PC-3 (cell line): ENCODE measurements at regions not wholly inside any gene's neighbourhood (a gene's known extent, or its start where the extent isn't known, plus 50 kb on each side); places are given as distances from the start of the nearest gene placed in this dataset.

Source experiments
- ATAC-seq: fragments of 200-7000 bp; cut with Tn5 transposase; 2 replicates; pipeline ENCODE4 v1.9.1; 2020; ENCODE audit warnings: mild to moderate bottlenecking, moderate library complexity
- BruUV-seq: library from RNA; stranded (reverse); fragments of 400-500 nt; replicated peaks from 2 replicates; lab custom pipeline; 2021; lab: Mats Ljungman, UMichigan
- CTCF ChIA-PET: fragments of 300-600 bp; sonication (Branson Sonifier 250); formaldehyde crosslinking; loops from one replicate; lab custom pipeline; 2022; ENCODE audit warnings: antibody characterized with exemption; lab: Charles Lee
- POLR2A ChIA-PET: fragments of 300-600 bp; sonication (Branson Sonifier 250); formaldehyde crosslinking; loops from one replicate; lab custom pipeline; 2022; ENCODE audit warnings: antibody characterized with exemption; ENCODE audit not compliant: unreplicated experiment; lab: Charles Lee
- DNase-seq: peaks from one replicate; pipeline ENCODE4 v3.0.0-alpha.2; 2015
- H2AFZ ChIP-seq: fragments of 300-600 bp; sonication (generic); 2 replicates; pipeline ENCODE4 v1.6.0; 2016; ENCODE audit warnings: antibody characterized with exemption, low read length
- H3F3A ChIP-seq: fragments of 300-600 bp; sonication (generic); one replicate; pipeline ENCODE4 v1.6.0; 2017; ENCODE audit warnings: antibody characterized with exemption, low read length, control low read depth, mild to moderate bottlenecking; ENCODE audit not compliant: unreplicated experiment
- H3K27ac ChIP-seq: fragments of 300-600 bp; sonication (generic); 2 replicates; pipeline ENCODE4 v1.5.1; 2016; ENCODE audit warnings: mild to moderate bottlenecking, low read length
- H3K27me3 ChIP-seq: fragments of 300-600 bp; sonication (generic); 2 replicates; pipeline ENCODE4 v1.6.1; 2016; ENCODE audit warnings: low read length, mixed read lengths
- H3K36me3 ChIP-seq: fragments of 300-600 bp; sonication (generic); 2 replicates; pipeline ENCODE4 v1.6.1; 2016; ENCODE audit warnings: low read depth, mixed run types, low read length, mixed read lengths
- H3K4me1 ChIP-seq: fragments of 300-600 bp; sonication (generic); 2 replicates; pipeline ENCODE4 v1.5.1; 2016; ENCODE audit warnings: low read length; ENCODE audit not compliant: insufficient read depth
- H3K4me2 ChIP-seq: fragments of 300-600 bp; sonication (generic); 2 replicates; pipeline ENCODE4 v1.6.0; 2016; ENCODE audit warnings: low read length
- H3K4me3 ChIP-seq: fragments of 300-600 bp; sonication (generic); 2 replicates; pipeline ENCODE4 v1.5.1; 2016; ENCODE audit warnings: mild to moderate bottlenecking, low read length, mixed read lengths
- H3K79me2 ChIP-seq: fragments of 300-600 bp; sonication (generic); 2 replicates; pipeline ENCODE4 v1.6.1; 2017; ENCODE audit warnings: low read length, mixed read lengths
- H3K9ac ChIP-seq: fragments of 300-600 bp; sonication (generic); 2 replicates; pipeline ENCODE4 v1.6.0; 2016; ENCODE audit warnings: mild to moderate bottlenecking, low read length
- H3K9me2 ChIP-seq: fragments of 300-600 bp; sonication (generic); replicated peaks from 2 replicates; pipeline ENCODE4 v1.6.1; 2016; ENCODE audit warnings: mixed run types, low read length, mixed read lengths
- H3K9me3 ChIP-seq: fragments of 300-600 bp; sonication (generic); 2 replicates; pipeline ENCODE4 v1.6.1; 2016; ENCODE audit warnings: low read length, mixed read lengths
- H4K20me1 ChIP-seq: fragments of 300-600 bp; sonication (generic); 2 replicates; pipeline ENCODE4 v1.6.1; 2016; ENCODE audit warnings: low read length, mixed read lengths
- EZH2 ChIP-seq: fragments of 300-600 bp; sonication (generic); IDR thresholded peaks from one replicate; pipeline ENCODE4 v1.6.1; 2017; ENCODE audit warnings: antibody characterized with exemption, mild to moderate bottlenecking, low read length; ENCODE audit not compliant: unreplicated experiment
- EZH2phosphoT487 ChIP-seq: fragments of 300-600 bp; sonication (generic); IDR thresholded peaks from 2 replicates; pipeline ENCODE4 v1.6.1; 2018; ENCODE audit warnings: mild to moderate bottlenecking, antibody characterized with exemption, low read length, borderline replicate concordance
- intact Hi-C: fragments of 100-400 bp; cut with micrococcal nuclease; formaldehyde crosslinking; loops from 2 replicates; pipeline ENCODE4 v1.9.0; 2023
- TF ChIP-seq, protein P1 (sequence below): fragments of 300-600 bp; sonication (generic); conservative IDR thresholded peaks from 2 replicates; pipeline ENCODE4 v1.5.1; 2017; ENCODE audit warnings: antibody characterized with exemption, low read depth, mild to moderate bottlenecking, low read length

DNA sequence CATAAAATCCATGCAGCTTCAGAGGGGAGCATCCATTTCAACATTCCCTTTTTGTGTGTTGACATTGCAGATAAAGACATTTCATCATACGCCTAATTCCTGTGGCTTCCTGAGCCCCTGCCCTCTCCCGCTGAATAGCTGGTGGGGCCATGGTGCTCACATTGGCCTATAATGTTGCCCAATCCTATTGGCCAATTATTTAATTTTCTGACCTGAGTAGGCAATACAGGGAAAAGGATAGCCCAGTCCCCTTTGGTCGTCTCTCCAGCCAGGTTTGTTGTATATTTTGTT, 163.8 kb upstream of the MYCN start:
- Histone ChIP-seq H3K9me2 (no peaks in the 10 kb centered on the region), H3K27ac (no peak overlapping the region), H3K9ac (no peak overlapping the region), H4K20me1 (no peaks in the 10 kb centered on the region), H3K4me3 (no peak overlapping the region), H3K36me3 (no peaks in the 10 kb centered on the region), H2AFZ (no peak overlapping the region), H3K4me2 (no peak overlapping the region), H3K79me2 (no peaks in the 10 kb centered on the region), H3K27me3 (no peaks in the 10 kb centered on the region; the same call in 1 of the 2 replicates), H3K9me3 (no peaks in the 10 kb centered on the region), H3K4me1 (peaks cover 2% of the 10 kb centered on the region), H3F3A (no peaks in the 10 kb centered on the region)
- CTCF ChIA-PET: no interaction called here
- BruUV-seq: no TSS peak
- no peak for ATAC-seq
- POLR2A ChIA-PET: no interaction called here
- DNase-seq: no peak
- TF ChIP-seq EZH2: no peak
- TF ChIP-seq, protein P1, sequence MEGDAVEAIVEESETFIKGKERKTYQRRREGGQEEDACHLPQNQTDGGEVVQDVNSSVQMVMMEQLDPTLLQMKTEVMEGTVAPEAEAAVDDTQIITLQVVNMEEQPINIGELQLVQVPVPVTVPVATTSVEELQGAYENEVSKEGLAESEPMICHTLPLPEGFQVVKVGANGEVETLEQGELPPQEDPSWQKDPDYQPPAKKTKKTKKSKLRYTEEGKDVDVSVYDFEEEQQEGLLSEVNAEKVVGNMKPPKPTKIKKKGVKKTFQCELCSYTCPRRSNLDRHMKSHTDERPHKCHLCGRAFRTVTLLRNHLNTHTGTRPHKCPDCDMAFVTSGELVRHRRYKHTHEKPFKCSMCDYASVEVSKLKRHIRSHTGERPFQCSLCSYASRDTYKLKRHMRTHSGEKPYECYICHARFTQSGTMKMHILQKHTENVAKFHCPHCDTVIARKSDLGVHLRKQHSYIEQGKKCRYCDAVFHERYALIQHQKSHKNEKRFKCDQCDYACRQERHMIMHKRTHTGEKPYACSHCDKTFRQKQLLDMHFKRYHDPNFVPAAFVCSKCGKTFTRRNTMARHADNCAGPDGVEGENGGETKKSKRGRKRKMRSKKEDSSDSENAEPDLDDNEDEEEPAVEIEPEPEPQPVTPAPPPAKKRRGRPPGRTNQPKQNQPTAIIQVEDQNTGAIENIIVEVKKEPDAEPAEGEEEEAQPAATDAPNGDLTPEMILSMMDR: no peak
- intact Hi-C loops: no loop called here

DNA sequence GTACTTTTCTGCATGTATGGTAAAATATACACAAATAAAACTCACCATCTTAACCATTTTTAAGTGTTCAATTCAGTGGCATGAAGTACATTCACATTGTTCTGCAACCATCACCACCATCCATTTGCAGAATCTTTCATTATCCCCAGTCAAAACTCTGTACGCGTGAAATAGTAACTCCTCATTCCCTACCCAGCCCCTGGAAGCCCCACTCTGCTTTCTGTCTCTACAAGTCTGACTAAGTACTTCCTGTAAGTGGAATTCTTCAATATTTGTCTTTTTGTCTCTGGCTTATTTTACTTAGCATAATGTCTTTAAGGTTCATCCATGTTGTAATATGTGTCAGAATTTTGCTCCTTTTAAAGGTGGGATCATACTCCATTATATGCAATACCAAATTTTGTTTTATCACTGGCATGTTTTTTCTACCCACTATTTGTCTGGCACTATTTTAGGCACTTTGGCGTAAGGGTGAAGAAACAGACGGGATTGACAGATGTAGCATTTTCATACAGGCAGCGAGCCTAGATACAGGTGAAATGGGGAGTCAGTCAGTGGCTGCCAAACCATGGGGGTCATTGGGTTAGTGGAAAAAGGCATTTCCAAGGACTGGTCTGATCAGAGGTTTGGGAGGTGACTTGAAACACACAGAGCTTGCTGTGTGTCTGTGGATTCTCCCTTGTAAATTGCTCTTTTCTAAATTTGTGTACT, 163.2 kb upstream of the MYCN start:
- H3K4me2 ChIP-seq: no peak overlapping the region
- no peaks in the 10 kb centered on the region for H3F3A ChIP-seq
- H3K4me1 ChIP-seq: peaks cover 7% of the 10 kb centered on the region
- no peaks in the 10 kb centered on the region for H3K9me2 ChIP-seq
- no peak overlapping the region for H3K27ac ChIP-seq
- H3K9ac ChIP-seq: no peak overlapping the region
- ChIA-PET CTCF (no interaction called here), POLR2A (no interaction called here)
- intact Hi-C loops: no loop called here
- TF ChIP-seq EZH2phosphoT487: no peak
- TF ChIP-seq EZH2: no peak
- TF ChIP-seq, protein P1: no peak
- no peak overlapping the region for H2AFZ ChIP-seq
- H3K4me3 ChIP-seq: no peak overlapping the region
- no peaks in the 10 kb centered on the region for H3K36me3 ChIP-seq
- ATAC-seq: no peak
- no peak for DNase-seq
- no peaks in the 10 kb centered on the region for H3K27me3 ChIP-seq
- no TSS peak for BruUV-seq
- no peaks in the 10 kb centered on the region for H4K20me1 ChIP-seq
- no peaks in the 10 kb centered on the region for H3K79me2 ChIP-seq
- no peaks in the 10 kb centered on the region for H3K9me3 ChIP-seq

DNA sequence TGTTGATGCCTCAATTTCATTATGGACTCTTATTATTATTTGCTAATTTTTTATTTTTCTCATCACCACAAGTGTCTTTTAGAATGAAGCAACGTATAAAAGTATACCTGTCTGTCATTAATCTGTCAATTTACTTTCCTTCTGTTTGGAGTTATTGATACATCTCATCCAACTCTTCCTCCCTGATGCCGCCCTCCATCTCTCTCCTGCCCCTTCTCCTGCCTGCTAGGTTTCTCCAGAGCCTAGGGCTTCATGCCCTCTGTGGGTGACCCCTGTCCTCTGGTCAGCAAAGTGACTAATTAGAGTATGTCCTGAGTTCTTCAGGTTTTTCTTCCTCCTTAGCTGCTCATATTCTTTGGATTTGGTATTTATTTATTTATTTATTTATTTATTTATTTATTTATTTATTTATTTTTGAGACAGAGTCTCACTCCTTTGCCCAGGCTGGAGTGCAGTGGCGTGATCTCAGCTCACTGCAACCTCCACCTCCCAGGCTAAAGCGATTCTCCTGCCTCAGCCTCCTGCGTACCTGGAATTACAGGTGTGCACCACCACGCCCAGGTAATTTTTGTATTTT, 162.5 kb upstream of the MYCN start:
- H3K9me3 ChIP-seq: no peaks in the 10 kb centered on the region

More for the DNA sequence above, 162.5 kb upstream of the MYCN start:
- Histone ChIP-seq H3K79me2 (no peaks in the 10 kb centered on the region), H3K9ac (no peak overlapping the region), H3K4me3 (no peak overlapping the region), H3K9me2 (no peaks in the 10 kb centered on the region), H3K27ac (no peak overlapping the region), H3F3A (no peaks in the 10 kb centered on the region), H3K27me3 (no peaks in the 10 kb centered on the region), H3K4me2 (no peak overlapping the region), H3K4me1 (peaks cover 15% of the 10 kb centered on the region), H2AFZ (no peak overlapping the region), H4K20me1 (no peaks in the 10 kb centered on the region), H3K36me3 (no peaks in the 10 kb centered on the region)
- ChIA-PET CTCF (no interaction called here), POLR2A (no interaction called here)
- BruUV-seq: no TSS peak
- no peak for DNase-seq
- no peak for ATAC-seq
- intact Hi-C loops: no loop called here
- TF ChIP-seq EZH2phosphoT487: no peak
- TF ChIP-seq EZH2: no peak
- TF ChIP-seq, protein P1: no peak
